OCI-LY7 (cell line): ENCODE measurements at regions not wholly inside any gene's neighbourhood (a gene's known extent, or its start where the extent isn't known, plus 50 kb on each side); places are given as distances from the start of the nearest gene placed in this dataset.

Experiments
- BruUV-seq: library from RNA; stranded (reverse); fragments of 400-500 nt; replicated peaks from 2 replicates; lab custom pipeline; 2021; lab: Mats Ljungman, UMichigan
- CTCF ChIA-PET: fragments of 300-600 bp; sonication (Branson Sonifier 250); formaldehyde crosslinking; loops from one replicate; lab custom pipeline; 2022; ENCODE audit warnings: antibody characterized with exemption; ENCODE audit not compliant: unreplicated experiment; lab: Charles Lee
- POLR2A ChIA-PET: fragments of 300-600 bp; sonication (Branson Sonifier 250); formaldehyde crosslinking; loops from one replicate; lab custom pipeline; 2022; ENCODE audit warnings: antibody characterized with exemption; lab: Charles Lee
- DNase-seq: peaks from one replicate; pipeline ENCODE4 v3.0.0-alpha.2; 2015; ENCODE audit warnings: low spot score
- H2AFZ ChIP-seq: fragments of 200-600 bp; sonication (generic), shearing (Covaris generic); 2 replicates; pipeline ENCODE4 v1.6.1; 2014; ENCODE audit warnings: mild to moderate bottlenecking, antibody characterized with exemption, low read length, moderate library complexity
- H3K27ac ChIP-seq: fragments of 200-600 bp; sonication (generic); 2 replicates; pipeline ENCODE4 v1.5.1; 2014; ENCODE audit warnings: mixed run types, low read depth, mild to moderate bottlenecking, moderate library complexity, low read length, inconsistent platforms; ENCODE audit not compliant: poor library complexity, severe bottlenecking
- H3K36me3 ChIP-seq: fragments of 200-600 bp; sonication (generic); 2 replicates; pipeline ENCODE4 v1.6.1; 2014; ENCODE audit warnings: mild to moderate bottlenecking, antibody characterized with exemption, low read length, moderate library complexity, mixed read lengths; ENCODE audit not compliant: insufficient read depth
- H3K4me1 ChIP-seq: fragments of 200-600 bp; sonication (generic); 2 replicates; pipeline ENCODE4 v1.5.1; 2014; ENCODE audit warnings: mild to moderate bottlenecking, low read length; ENCODE audit not compliant: insufficient read depth, poor library complexity, severe bottlenecking
- H3K4me2 ChIP-seq: fragments of 200-600 bp; sonication (generic); 2 replicates; pipeline ENCODE4 v1.6.1; 2014; ENCODE audit warnings: mild to moderate bottlenecking, low read length
- H3K4me3 ChIP-seq: fragments of 200-600 bp; sonication (generic); 2 replicates; pipeline ENCODE4 v1.5.1; 2014; ENCODE audit warnings: mild to moderate bottlenecking, low read depth, low read length; ENCODE audit not compliant: poor library complexity, severe bottlenecking
- H3K79me2 ChIP-seq: fragments of 200-600 bp; sonication (generic); 2 replicates; pipeline ENCODE4 v1.6.1; 2016; ENCODE audit warnings: low read depth, mild to moderate bottlenecking, low read length, moderate library complexity, mixed read lengths; ENCODE audit not compliant: insufficient read depth
- H3K9me2 ChIP-seq: fragments of 200-600 bp; sonication (generic); 2 replicates; pipeline ENCODE4 v1.6.1; 2016; ENCODE audit warnings: mild to moderate bottlenecking, low read length, mixed read lengths; ENCODE audit not compliant: insufficient read depth
- H3K9me3 ChIP-seq: fragments of 200-600 bp; sonication (generic); 2 replicates; pipeline ENCODE4 v1.6.1; 2014; ENCODE audit warnings: mild to moderate bottlenecking, mixed run types, low read length, mixed read lengths
- H4K20me1 ChIP-seq: fragments of 200-600 bp; sonication (generic); 2 replicates; pipeline ENCODE4 v1.6.1; 2014; ENCODE audit warnings: mild to moderate bottlenecking, antibody characterized with exemption, low read length, moderate library complexity, mixed read lengths; ENCODE audit not compliant: insufficient read depth
- EZH2phosphoT487 ChIP-seq: fragments of 200-600 bp; sonication (generic); IDR thresholded peaks from 2 replicates; pipeline ENCODE4 v1.6.1; 2018; ENCODE audit warnings: low read depth, borderline replicate concordance, mild to moderate bottlenecking, mixed run types, antibody characterized with exemption, low read length, moderate library complexity, mixed read lengths
- intact Hi-C: fragments of 100-400 bp; cut with micrococcal nuclease; formaldehyde crosslinking; loops from one replicate; pipeline ENCODE4 v1.10.0; 2022; ENCODE audit not compliant: unreplicated experiment
- TF ChIP-seq, protein P1 (sequence below): fragments of 200-600 bp; sonication (generic); conservative IDR thresholded peaks from 2 replicates; pipeline ENCODE4 v1.5.1; 2014; ENCODE audit warnings: mild to moderate bottlenecking, antibody characterized with exemption, low read length, moderate library complexity, mixed read lengths

DNA sequence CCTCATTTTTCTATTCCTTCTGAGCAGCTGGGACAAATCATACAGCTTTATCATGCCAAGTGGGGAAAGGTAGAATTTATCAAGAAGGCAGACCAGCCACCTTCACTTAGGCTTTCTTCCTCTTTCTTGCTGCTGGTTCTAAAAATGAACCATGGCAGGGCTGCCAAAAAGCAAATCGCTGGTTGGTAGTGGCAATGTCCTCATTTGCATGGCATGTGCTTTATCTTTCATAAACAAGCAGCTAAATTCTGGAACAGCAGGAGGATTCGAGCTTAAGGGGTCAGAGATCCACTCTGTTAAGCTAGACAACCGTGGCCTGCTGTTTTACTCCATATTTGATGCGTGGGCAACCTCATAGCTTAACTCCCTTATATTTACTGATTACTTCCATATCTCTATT, 91.3 kb downstream of the RPE65 start:
- Histone ChIP-seq H3K27ac (no peak overlapping the region), H3K4me2 (peak overlapping the region; percentile 30), H4K20me1 (no peaks in the 10 kb centered on the region), H3K9me3 (no peaks in the 10 kb centered on the region), H3K79me2 (no peaks in the 10 kb centered on the region), H2AFZ (no peak overlapping the region; the same call in 1 of the 2 replicates), H3K4me3 (no peak overlapping the region), H3K36me3 (no peaks in the 10 kb centered on the region), H3K9me2 (no peaks in the 10 kb centered on the region), H3K4me1 (peaks cover 11% of the 10 kb centered on the region)
- POLR2A ChIA-PET = interaction anchor here (0.5 to 1.5 kb wide), 8 partner anchors 10 to 257 kb away, joined by 3 to 7 read pairs (median 3); partner anchors contain the start of gene RPE65
- CTCF ChIA-PET = no interaction called here
- peak; percentile 23 for DNase-seq
- TF ChIP-seq EZH2phosphoT487 = no peak
- TF ChIP-seq, protein P1, sequence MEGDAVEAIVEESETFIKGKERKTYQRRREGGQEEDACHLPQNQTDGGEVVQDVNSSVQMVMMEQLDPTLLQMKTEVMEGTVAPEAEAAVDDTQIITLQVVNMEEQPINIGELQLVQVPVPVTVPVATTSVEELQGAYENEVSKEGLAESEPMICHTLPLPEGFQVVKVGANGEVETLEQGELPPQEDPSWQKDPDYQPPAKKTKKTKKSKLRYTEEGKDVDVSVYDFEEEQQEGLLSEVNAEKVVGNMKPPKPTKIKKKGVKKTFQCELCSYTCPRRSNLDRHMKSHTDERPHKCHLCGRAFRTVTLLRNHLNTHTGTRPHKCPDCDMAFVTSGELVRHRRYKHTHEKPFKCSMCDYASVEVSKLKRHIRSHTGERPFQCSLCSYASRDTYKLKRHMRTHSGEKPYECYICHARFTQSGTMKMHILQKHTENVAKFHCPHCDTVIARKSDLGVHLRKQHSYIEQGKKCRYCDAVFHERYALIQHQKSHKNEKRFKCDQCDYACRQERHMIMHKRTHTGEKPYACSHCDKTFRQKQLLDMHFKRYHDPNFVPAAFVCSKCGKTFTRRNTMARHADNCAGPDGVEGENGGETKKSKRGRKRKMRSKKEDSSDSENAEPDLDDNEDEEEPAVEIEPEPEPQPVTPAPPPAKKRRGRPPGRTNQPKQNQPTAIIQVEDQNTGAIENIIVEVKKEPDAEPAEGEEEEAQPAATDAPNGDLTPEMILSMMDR = no peak
- BruUV-seq = no TSS peak
- intact Hi-C loops = no loop called here

DNA sequence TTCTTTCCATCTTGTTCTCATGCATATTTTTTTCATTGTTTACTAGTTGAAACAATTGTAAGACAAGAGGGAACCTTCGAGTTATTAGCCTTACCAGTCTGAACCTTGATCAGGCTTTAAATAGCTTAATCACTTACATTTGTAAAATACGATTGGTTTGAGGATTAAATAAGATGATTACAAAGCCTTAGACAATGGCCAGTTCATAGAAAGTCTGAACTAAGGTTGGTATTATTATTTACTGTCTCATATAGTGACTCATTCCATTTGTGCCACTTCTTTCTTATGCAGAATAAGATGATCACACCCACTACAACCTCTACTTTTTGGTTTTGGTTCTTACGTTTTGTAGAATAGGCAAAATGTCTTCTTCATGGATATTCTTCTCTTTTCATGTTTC, 94.1 kb downstream of the RPE65 start:
- Histone ChIP-seq H3K4me2 (no peak overlapping the region), H3K27ac (no peak overlapping the region), H3K79me2 (no peaks in the 10 kb centered on the region), H3K36me3 (no peaks in the 10 kb centered on the region), H3K4me3 (no peak overlapping the region), H4K20me1 (no peaks in the 10 kb centered on the region), H3K9me2 (no peaks in the 10 kb centered on the region), H3K9me3 (no peaks in the 10 kb centered on the region), H3K4me1 (peaks cover 11% of the 10 kb centered on the region), H2AFZ (no peak overlapping the region)
- intact Hi-C loops = no loop called here
- TF ChIP-seq, protein P1 = no peak
- BruUV-seq = no TSS peak
- ChIA-PET CTCF (interaction anchor here (0.5 kb wide), 1 partner anchor 9 kb away, joined by 3 read pairs; no protein-coding TSS in a partner anchor), POLR2A (interaction anchor here (0.6 to 1.1 kb wide), 3 partner anchors 11 to 1728 kb away, joined by 3 to 8 read pairs (median 3); no protein-coding TSS in a partner anchor)
- DNase-seq = no peak

DNA sequence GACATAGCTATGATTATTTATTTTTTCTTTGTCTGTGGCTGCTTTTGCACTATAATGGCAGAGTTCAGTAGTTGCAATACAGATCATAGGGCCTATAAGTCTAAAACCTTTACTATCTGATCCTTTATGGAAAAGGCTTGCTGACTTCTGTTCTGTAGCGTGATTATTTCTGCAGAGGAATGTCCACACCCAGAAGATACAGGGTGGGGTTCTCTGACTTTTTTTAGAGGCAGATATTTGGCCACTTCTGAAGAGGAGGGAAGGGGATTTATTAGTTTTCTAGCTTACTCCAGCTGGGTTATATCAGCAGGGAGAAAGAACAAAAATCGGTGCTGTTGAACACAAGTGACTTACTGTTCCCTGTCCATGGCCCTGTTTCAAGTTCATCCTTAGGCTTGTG, 97.6 kb downstream of the RPE65 start:
- H3K4me1 ChIP-seq = no peaks in the 10 kb centered on the region
- H3K36me3 ChIP-seq = no peaks in the 10 kb centered on the region
- no peaks in the 10 kb centered on the region for H3K9me2 ChIP-seq
- POLR2A ChIA-PET = interaction anchor here (0.5 kb wide), 1 partner anchor 22 kb away, joined by 5 read pairs; no protein-coding TSS in a partner anchor
- CTCF ChIA-PET = no interaction called here
- no peak for DNase-seq
- no peak overlapping the region for H3K4me3 ChIP-seq
- H2AFZ ChIP-seq = no peak overlapping the region
- no peak for TF ChIP-seq EZH2phosphoT487
- TF ChIP-seq, protein P1 = no peak
- intact Hi-C loops = no loop called here
- H3K9me3 ChIP-seq = no peaks in the 10 kb centered on the region
- BruUV-seq = no TSS peak
- H3K27ac ChIP-seq = no peak overlapping the region
- no peaks in the 10 kb centered on the region for H4K20me1 ChIP-seq
- H3K4me2 ChIP-seq = no peak overlapping the region
- H3K79me2 ChIP-seq = no peaks in the 10 kb centered on the region
